ENCODE measurements at regions not wholly inside any gene's neighbourhood (a gene's known extent, or its start where the extent isn't known, plus 50 kb on each side); places are given as distances from the start of the nearest gene placed in this dataset.

GRCh38 chr3:80043226-80043625, 275.4 kb upstream of the ROBO1 start:
- intact Hi-C loops (cut with micrococcal nuclease; ENCODE audit: unreplicated experiment), result no loop called here
- H3K27me3 ChIP-seq (ENCODE audit: control insufficient read depth, insufficient read depth, low read length), result no peaks in the 10 kb centered on the region
- BruUV-seq (replicated peaks), result no TSS peak
- ChIA-PET POLR2A (no interaction called here), CTCF (no interaction called here)
- H3K27ac ChIP-seq (ENCODE audit: low read length), result no peak overlapping the region
- no peaks in the 10 kb centered on the region for H3K9me3 ChIP-seq (ENCODE audit: control insufficient read depth, insufficient read depth, low read depth, low read length)
- no peak overlapping the region for H3K4me3 ChIP-seq (ENCODE audit: low read depth in 2 of 2, low read length in 2 of 2)
- ATAC-seq (no peak), DNase-seq (ENCODE audit: low read depth, low spot score) (no peak)
- H3K36me3 ChIP-seq (ENCODE audit: control insufficient read depth, insufficient read depth, low read length), result no peaks in the 10 kb centered on the region
- TF ChIP-seq TCF7L2 (IDR thresholded peaks at IDR 0.05; ENCODE audit: low read depth, low read length) (no peak), CTCF (IDR thresholded peaks at IDR 0.05) (no peak), POLR2AphosphoS5 (IDR thresholded peaks at IDR 0.05; ENCODE audit: low read depth, low read length) (no peak), SIN3A (IDR thresholded peaks at IDR 0.05; ENCODE audit: borderline replicate concordance, insufficient read depth, low read depth, low read length) (no peak), REST (IDR thresholded peaks at IDR 0.05; ENCODE audit: insufficient read depth in 1 of 2, low read depth in 2 of 2, low read length in 1 of 2) (no peak)
- in situ Hi-C loops (cut with HindIII; ENCODE audit: low pct_unique_long_range_greater_than_20kb, low sequenced_read_pairs), result no loop called here
- H3K4me1 ChIP-seq (ENCODE audit: control insufficient read depth, insufficient read depth, low read length), result no peaks in the 10 kb centered on the region

GRCh38 chr3:80040067-80040466, 272.3 kb upstream of the ROBO1 start:
- no peak for DNase-seq (ENCODE audit: low read depth, low spot score)
- Histone ChIP-seq H3K36me3 (ENCODE audit: control insufficient read depth, insufficient read depth, low read length) (no peaks in the 10 kb centered on the region), H3K27ac (ENCODE audit: low read length) (no peak overlapping the region), H3K4me3 (ENCODE audit: low read depth in 2 of 2, low read length in 2 of 2) (no peak overlapping the region), H3K9me3 (ENCODE audit: control insufficient read depth, insufficient read depth, low read depth, low read length) (no peaks in the 10 kb centered on the region), H3K4me1 (ENCODE audit: control insufficient read depth, insufficient read depth, low read length) (no peaks in the 10 kb centered on the region), H3K27me3 (ENCODE audit: control insufficient read depth, insufficient read depth, low read length) (no peaks in the 10 kb centered on the region)
- ATAC-seq, result no peak
- CTCF ChIA-PET, result no interaction called here
- TF ChIP-seq POLR2AphosphoS5 (IDR thresholded peaks at IDR 0.05; ENCODE audit: low read depth, low read length) (no peak), REST (IDR thresholded peaks at IDR 0.05; ENCODE audit: insufficient read depth in 1 of 2, low read depth in 2 of 2, low read length in 1 of 2) (no peak), CTCF (IDR thresholded peaks at IDR 0.05) (no peak), TCF7L2 (IDR thresholded peaks at IDR 0.05; ENCODE audit: low read depth, low read length) (no peak), SIN3A (IDR thresholded peaks at IDR 0.05; ENCODE audit: borderline replicate concordance, insufficient read depth, low read depth, low read length) (no peak)
- intact Hi-C loops (cut with micrococcal nuclease; ENCODE audit: unreplicated experiment) (no loop called here), in situ Hi-C loops (cut with HindIII; ENCODE audit: low pct_unique_long_range_greater_than_20kb, low sequenced_read_pairs) (no loop called here)
- BruUV-seq (replicated peaks), result no TSS peak
- POLR2A ChIA-PET, result no interaction called here

Data from Panc1 (cell line).